HG03108 (cell line): ENCODE measurements at regions not wholly inside any gene's neighbourhood (a gene's known extent, or its start where the extent isn't known, plus 50 kb on each side); places are given as distances from the start of the nearest gene placed in this dataset.

Experiments used
- ATAC-seq: cut with Tn5 transposase; IDR thresholded peaks from one replicate; pipeline ENCODE4 v1.9.1; 2021; ENCODE audit warnings: moderate library complexity; ENCODE audit not compliant: unreplicated experiment

DNA sequence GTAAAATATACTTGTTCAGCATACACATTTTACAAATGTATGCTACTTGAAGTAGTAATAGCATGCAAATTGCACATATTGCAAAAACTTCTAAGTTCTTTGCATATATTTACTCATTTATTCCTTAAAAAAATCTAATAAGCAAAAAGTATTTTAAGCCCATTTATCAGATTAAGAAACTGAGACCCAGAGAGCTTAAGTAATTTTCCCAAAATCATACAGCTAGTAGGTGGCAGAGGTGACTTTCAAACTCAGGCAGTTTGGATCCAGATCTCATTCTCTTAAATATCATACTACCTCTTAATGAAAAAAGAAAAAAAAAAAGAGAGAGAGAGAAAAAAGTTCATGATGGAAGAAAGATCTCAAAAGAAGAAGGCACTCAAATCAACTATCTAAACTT, 157.9 kb downstream of the RPS12 start:
- no peak for ATAC-seq

DNA sequence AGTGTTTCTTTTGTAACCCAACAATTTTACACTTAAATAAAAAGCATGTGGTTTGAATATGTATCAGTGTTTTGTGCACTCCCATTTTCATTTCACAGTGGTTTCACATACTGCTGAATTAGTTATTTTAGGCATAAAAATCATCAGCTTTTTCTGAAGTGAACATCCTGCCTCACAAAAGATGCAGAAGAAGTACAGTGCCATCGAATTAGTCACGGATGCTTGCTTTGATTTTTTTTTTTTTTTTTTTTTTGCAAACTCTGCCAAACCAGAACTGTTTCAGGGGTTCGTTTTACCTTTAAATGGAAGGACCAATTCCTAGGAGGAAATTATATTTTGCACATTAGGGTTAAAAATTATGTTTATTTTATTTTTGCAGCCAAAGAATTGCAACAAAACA, 158.6 kb downstream of the RPS12 start:
- ATAC-seq: no peak

DNA sequence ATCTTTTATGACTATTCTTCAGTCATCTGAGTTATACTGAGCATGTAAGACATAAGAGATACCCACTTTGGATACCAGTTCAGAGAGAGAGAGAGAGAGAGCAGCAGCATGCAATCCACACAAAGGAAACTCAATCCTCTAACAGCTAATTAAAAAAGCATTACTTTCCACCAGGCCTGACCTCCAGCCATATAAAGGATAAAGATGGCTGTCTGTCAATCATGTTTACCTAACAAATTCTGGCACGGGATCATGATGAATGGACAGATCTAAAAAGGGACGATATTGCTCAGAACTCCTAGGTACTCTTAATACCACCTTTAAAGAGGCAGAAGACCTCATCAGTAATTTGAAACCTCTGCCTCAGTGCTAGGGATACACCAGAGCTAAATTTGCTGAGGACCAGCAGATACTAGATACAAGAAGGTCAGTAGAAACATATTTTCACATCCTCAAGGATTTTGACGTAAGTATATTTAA, 159.2 kb downstream of the RPS12 start:
- no peak for ATAC-seq

DNA sequence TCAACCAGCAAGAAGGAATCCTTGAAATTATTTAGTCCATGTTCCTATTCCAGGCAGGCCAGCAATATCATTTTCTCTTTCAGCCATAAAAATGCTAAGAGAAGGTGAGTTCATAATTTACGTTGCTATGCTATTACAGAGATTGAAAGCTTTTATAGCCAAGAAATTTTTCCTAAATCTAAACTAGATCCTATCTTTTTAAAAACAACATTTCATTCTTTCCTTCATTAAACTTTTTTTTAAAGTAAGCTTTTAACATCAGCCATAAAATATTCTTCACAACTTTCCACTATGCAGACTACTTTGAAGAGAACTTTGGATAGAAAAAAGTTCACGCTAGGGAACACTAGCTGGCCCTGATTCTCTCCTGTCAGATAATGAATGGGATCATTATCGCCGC, 159.8 kb downstream of the RPS12 start:
- no peak for ATAC-seq

DNA sequence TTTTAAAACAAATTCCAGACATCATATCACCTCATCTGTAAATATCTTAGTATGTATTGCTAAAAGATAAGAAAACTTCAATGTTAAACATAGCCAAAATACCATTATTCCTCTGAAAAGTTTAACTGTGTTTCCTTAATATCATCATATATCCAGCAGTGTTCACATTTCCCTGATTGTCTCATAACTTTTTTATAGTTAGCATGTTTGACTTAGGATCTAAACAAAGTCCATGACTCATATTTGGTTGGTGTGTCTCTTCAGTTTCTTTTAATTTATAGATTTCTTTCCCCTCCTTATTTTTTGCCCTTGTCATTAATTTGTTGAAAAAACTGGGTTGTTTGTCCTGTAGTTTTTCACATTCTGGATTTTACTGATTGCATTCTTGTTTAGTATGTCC, 163.0 kb downstream of the RPS12 start:
- no peak for ATAC-seq

DNA sequence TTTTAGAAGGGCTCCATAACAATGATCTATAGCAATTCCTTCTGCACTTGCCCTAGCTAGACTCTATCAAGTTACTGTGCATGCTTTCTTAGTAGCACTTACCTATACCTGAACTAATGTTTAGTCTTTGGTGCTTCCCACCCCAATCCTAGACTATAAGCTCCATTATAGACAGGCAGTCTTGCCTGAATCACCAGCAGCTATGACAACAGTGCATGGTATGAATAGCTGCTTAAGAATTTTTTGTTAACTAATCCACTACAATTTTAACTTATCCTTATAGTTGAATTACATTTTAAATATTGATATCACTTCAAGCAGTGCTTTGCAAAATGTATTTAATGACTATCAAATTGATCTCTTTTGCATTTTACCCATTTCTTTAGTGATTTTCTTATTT, 164.3 kb downstream of the RPS12 start:
- no peak for ATAC-seq

DNA sequence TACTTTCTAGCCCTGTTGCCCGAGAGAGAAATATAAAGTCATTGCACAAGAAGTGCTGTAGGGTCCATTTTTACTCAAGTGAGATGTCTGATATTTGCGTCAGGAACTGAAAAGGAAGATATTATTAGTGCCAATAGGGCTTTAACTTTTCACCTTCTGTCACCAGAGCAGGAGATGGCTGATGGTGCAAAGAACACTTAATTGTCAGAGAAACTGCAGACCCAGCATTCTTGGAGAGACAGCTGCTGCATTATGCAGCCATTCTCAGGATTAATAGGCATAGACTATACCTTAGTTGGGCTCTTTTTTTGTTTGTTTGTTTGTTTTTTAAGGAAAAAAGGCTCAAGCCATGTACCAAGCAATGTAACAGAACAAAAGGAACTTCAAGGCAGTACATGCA, 179.4 kb downstream of the RPS12 start:
- no peak for ATAC-seq

DNA sequence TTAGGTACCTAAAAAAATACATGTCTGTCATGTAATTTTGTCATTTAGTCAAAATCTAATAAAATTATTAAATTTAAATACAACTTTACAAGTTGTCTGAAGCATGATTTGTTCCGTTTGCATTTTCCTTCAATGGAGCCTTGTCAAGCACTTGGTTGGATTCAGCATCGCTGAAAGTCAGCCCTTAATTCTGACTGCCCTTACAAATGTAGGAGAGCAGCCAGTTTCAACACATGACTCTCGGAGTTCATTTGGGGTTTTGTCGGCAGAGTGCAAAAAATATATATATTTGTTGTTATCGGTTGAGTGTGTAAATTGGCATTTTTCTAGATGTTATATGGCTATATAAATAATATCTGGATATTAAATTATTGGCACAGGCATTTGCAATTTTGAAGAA, 180.6 kb downstream of the RPS12 start:
- ATAC-seq: no peak

DNA sequence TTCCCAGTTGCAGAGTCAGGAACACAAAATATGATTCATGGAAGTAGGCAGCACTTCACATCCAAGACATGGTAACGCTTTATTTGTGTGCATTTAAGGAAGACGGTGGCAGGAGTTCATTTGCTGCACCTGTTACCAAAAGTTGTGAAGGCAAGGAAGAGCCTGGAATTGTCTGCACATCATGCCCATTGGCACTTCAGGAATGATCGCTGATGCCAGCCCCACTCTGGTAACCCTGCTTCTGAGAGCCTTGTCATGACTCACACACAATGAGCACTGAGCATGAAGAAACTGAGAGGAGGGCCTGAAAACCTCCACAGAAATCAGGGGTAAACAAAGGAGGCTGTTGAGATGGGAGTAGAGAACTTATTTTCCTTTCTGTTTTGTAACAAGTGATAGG, 181.1 kb downstream of the RPS12 start:
- no peak for ATAC-seq

DNA sequence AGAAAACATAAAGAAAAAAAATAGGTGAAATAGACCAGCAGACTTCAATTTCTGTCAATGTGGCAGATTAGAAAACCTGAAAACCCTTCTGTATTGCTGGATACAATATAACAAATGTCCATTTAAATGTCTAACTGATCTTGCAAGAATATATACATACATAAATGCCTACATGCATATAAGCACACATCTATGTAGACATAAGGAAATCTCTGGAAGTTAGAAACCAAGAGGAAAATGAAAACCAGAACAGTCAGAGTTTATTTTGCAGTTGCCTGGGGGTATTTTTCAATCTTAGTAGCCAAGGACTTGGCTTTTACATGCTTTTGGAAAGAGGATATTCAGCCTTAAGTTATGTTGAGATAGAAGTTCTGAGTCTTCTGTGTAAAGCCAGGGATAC, 184.0 kb downstream of the RPS12 start:
- ATAC-seq: no peak

DNA sequence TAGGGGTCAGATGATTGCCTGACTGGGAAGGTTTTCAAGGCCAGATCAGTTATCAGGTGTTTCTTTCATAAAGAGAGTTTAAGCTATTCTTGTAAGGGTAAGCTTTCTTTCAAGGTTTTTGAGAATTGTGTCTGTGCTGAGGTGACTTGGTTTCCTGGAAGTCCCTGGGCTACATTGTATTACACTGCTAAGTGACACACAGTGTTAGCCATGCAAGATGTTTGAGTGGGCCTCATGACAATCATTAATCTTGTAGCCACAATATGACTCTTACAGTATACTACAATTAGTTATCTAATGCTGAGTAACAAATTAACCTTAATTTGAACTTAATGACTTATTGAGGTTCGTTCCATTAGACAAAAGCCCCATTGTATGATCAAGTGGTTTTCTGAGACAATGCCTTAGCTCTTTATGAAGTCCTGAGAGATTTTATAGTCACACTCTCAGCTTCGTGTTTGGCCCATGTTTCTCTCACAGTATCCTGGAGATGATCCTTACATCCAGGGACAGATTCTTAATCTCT, 186.7 kb downstream of the RPS12 start:
- ATAC-seq: no peak

DNA sequence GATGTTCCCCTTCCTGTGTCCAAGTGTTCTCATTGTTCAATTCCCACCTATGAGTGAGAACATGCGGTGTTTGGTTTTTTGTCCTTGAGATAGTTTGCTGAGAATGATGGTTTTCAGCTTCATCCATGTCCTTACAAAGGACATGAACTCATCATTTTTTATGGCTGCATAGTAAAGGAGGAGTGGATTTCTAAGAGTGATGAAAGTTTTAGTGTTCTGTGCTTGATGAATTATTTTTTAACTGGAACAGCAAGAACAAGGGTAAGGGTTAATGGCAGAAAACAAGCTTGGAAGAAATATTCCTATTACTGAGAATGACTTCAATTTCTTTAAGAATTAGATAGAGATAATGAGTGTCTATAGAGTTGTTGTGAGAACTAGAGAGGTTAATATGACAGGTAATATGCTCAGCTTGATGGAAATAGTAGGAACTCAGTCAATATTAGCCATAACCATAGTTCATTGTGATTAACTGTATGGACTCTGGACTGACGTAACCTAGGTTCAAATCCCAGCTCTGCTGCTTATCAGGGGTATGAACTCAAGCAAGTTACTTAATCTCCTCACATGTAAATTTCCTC, 190.0 kb downstream of the RPS12 start:
- no peak for ATAC-seq

DNA sequence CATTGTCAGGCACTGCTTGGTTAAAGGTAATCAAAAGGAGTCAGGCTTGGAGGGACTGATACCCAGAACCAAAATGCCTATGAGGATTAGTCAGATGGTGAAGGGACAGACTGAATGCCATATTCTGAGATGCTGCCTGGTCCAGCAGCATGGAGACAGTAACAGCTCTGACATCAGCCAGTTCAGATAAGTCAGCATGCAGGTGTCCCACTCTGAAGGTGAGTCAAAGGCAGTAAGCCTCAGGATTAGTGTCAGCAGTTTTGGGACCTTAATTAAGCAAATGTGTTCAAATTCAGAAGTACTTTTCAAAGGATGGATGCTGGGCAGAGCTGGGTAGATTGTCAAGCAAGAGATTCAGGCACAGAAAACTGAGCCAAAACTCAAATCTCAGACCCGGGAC, 198.4 kb downstream of the RPS12 start:
- ATAC-seq: no peak

DNA sequence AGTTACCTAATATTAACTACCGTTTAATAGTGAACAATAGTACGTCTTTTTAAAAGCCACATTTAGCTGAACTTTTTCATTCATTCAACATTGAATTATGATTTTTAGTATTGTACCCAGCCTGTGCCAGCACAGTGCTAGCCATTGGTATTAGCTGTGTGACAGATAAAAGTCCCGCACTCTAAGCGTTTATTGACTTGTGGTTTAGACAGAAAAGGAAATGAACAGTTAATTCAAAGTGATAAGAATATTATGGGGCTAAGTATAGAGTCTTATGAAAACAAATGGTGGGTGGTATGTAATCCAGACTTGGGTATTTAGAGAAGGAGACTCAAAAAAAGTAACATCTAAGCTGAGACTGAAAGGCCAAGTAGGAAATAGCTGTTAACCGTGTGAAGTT, 202.3 kb downstream of the RPS12 start:
- no peak for ATAC-seq

DNA sequence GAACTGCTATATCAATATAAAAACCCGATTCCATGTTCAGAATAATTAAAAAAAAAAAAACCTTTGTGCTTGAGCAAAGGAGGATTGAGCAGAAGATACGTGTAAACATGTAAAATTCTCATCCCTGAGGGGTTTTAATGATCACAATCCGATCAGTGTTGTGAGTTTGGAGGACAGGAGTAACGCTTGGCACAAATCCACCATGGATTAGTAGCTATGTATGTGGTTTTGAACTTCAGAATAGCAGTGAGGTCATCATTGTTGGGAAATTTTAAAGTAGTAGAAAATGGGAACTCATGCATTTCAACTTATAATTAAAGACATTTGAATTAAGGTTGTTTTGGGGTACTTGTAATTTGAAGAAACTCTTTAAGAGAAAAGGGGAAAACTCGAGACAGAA, 203.2 kb downstream of the RPS12 start:
- no peak for ATAC-seq

DNA sequence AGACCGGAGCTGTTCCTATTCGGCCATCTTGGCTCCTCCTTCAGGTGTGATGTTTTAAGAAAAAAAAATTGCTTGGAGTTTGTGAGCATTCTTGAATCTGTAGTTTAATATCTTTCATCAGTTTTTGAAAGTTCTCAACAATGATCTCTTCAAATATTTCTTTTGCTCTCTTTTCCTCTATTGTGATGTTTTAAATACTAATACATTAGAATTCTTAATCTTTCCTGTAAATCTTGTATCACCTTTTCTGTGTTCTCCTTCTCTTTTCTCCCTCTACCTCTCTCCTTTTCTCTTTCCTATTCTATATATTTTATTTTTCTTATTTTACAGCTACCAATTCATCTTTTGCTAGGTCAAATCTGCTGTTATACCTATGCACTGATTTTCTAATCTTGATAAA, 212.3 kb downstream of the RPS12 start:
- no peak for ATAC-seq

DNA sequence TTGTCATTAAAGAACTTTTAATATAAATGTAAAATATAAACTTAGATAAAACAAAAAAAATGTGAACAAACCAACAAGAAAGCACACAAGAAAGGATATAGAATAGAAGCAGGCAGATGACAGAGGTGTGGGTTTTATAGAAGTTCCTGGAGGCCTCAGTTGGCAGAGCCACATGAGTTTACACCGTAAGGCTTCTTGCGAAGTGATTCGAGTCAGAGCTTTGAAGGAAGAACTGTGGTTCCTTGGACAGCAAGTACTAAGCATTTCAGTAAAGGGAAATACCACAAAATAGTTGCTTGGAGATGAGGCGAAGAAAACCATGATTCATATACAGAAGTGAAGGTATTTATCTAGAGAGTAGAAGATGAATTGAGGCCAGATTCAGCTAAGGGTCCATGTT, 207.9 kb upstream of the EYA4 start:
- no peak for ATAC-seq

DNA sequence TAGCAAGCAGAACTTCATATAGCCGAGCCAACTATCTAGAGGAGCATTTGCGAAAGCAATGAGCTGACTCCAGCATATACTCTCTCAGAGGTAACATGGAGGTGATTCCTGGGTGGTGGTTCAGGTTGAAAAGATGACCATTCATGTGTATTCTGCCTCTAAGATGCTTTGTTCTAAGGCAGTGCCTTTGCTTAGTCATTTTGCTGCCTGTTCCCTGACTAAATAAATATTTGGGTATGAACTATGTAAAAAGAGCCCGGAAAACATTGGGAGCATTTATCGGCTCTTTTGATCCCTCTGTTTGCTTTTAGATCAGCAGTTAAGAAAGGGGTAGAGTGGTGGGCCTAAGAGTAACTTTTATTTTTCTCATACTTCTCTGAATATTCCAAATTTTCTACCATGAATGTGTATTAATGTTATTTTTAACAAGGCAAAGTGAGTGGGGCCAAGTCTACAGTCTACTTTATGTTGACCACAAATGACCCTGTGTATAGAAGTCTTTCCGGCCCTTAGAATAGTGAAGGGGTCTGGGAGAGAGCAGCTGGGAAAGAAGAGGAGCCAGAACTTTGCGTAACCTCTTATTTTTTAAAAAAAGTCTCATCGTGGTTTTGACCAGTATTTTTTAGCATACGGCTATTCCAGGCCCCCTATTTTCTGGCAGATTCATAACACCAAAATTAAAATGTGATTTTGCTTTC, 206.5 kb upstream of the EYA4 start:
- ATAC-seq: no peak

DNA sequence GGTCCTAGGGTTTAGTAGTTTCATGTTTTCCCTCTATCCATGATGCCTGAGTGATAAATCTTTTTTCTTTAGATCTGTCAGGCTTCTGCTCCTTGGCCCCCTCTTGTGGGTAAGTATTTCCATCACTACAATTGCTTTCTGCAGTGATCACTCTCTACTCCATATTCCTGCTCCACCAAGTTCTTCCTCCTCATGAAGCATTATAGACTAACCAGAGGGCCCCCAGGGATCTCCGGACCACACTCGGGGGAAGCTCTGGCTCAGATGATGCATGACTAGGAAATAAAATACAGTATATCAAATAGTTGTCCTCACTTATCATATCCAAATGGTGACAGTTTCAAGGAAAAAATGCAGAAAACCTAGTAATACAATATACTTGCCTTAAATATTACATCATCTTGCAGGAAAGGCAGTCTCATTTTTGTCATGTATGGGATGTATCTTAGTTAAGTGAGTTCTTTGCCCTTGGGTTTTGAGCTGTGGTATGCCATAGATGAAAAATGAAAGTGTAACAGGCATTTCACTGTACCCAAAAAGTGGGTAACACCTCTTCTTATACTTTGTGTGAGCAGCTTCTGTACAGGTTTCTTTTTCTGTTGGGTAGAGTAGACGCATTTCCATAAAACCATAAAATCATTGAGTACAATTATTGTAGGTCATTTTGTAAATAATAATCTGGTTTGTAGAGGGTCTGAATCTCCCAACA, 200.9 kb upstream of the EYA4 start:
- no peak for ATAC-seq

DNA sequence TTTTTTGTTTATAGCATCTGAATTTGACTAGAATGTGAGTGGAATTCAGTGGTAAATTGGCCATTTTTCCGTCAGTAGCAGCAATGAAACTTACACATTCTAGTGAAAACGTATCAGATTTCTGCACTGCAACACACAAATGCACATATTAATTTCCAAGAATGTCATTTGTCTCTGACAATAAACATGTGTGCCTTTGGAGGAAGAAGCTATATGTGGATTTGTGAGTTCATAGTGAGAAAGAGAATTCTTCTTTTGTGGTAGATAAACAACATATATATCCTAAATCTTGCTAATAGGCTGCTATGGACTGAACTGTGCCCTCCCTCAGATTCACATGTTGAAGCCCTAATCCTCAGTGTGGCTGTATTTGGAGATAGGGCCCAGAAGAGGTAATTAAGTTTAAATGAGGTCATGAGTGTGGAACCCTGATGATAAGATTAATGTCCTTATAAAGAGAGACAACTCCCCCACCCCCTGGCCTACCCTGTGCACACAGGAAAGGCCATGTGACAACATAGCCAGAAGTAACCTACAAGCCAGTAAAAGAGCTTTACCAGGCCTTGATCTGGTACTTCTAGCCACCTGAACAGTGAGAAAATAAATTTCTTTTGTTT, 200.2 kb upstream of the EYA4 start:
- no peak for ATAC-seq

DNA sequence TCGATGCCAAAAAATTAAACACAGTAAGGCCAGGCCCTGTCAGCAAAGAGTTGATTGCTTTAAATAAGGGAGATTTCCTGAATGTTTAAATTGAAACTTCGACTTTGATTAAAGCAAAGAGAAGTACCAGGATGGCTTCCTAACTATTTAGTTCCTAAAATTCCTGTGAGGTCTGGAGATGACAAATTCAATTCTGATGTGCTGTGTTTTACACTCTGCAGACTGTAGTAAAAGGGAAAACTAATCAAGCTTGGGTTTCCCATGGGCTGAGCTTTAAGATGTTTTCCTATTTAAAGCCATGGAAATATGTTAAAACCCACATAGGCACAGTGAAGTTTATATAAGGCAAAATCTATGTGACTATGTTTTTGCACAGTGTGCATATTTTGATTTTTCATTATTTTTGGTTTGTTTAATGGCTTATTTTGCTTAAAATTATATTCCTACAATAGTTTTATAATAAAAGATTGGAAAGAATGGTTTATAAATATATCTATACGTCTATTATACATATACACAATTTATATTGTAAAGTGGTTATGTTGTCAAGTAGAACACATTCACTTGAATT, 198.5 kb upstream of the EYA4 start:
- ATAC-seq: no peak
